HUDEP-2 (cell line): ENCODE measurements at regions not wholly inside any gene's neighbourhood (a gene's known extent, or its start where the extent isn't known, plus 50 kb on each side); places are given as distances from the start of the nearest gene placed in this dataset.
"Not testable (repeated sequence)": the region's sequence is repeated elsewhere in the genome, so short reads cannot be mapped to it uniquely, and the experiment has no call there.

Experiments used
- DNase-seq, 76 experiments: peaks; one replicate each; lab custom pipeline; 2025; ENCODE audit not compliant: unreplicated experiment in 76 of 76; lab: John Stamatoyannopoulos, UW

DNA sequence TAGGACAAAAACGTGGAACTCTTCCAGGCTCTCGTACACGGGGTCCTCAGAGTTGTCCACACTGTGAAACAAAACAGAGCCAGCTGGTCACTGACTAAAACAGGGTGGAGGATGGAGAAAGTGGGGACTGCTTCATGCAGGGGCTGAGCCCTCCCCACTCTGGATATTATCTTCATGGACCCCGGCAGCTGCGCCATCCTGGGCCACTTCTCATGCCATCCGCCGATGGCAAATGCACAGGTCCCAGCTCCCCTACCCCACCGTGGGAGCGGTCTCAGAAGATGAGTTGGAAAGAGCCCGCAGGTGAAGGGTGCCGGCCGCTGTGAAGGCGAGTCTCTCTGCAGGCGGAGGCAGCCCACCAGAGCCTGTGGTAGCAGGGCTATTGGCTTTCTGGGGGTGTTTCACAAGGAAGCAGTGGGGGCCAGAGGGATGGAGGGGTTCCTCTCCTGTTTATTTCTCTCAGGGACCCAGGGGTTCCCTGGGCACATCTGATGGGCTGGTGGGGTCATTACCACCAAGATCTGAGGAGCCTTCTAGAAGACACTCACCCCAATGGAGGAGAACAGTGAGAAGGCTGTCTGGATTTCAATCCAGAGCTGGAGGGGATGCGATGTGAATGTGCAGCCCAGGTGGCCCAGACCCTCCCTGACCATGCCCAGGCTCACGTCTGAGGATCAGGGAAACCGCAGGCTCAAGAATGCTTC is 177.3 kb downstream of the KLF13 start:
- DNase-seq, result no peak

DNA sequence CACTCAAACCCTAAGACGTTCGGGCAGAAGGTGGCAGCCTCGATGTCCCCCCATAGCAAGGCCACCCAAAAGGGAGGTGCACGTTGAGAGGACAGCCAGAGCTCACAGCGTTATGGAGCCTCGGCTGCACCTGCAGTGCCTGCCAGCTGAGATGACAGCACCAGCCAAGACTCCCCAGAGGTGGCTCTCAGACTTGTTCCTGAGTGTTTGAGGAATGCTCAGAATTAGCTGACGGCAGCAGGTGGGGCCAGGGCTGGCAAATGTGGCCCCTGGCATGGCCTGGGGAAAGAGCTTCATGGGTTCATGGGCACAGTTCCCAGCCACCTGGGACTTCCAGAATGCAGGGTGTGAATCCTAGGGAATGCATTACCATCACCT is 177.8 kb downstream of the KLF13 start:
- DNase-seq, result no peak

DNA sequence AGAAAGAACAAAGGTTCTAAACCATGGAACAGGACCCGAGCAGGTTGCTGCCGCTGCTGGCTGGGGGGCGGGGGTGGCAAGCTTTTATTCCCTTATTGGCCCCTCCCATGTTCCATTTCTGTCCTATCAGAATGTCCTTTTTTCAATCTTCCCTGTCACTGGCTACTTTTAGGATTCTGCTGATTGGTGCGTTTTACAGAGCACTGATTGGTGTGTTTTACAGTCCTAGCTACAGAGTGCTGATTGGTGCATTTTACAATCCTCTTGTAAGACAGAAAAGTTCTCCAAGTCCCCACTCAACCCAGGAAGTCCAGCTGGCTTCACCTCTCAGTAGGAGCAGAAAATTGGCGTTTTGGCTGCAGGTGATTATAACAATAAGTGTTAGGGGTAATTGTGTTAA is 180.9 kb downstream of the KLF13 start:
- not testable (repeated sequence) for DNase-seq

DNA sequence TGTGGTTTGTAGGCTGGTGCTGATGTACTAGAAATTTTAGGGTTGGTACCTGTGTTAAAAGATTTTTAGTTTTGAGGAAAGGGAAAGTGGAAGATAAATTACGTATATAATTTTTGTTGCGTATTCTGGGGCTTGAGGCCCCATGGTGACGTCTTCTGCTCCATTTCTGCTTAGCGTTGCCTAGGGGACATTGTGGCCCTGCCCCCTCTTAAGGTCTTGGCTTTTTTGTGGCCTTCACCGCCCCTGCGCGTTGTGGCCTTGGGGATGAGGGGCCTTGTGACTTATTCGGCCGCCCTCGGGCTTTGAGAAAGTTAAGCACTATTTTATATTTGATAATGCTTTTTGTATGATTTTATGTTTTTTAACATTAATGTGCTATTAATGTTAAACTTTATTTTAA is 182.0 kb downstream of the KLF13 start:
- DNase-seq, result no peak

DNA sequence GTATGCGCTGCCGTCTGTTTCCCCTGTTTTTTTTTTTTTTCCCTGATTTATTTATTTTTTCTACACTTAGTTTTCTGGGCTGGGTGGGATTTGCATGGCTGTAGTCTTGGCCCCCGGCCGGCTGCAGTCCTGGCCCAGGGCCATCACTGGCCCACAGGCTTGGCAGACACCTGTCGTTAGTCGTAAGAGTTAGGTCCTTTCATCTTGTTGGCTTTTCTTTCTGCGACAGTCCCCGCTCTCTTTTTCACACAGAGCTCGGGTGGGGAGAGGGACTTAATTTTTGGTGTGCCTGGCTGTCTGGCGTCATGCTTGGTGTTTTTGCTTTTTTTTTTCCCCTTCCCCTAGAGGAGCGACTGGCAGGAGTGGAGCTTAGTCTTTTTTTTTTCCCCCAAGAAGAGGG is 183.4 kb downstream of the KLF13 start:
- DNase-seq, result no peak

DNA sequence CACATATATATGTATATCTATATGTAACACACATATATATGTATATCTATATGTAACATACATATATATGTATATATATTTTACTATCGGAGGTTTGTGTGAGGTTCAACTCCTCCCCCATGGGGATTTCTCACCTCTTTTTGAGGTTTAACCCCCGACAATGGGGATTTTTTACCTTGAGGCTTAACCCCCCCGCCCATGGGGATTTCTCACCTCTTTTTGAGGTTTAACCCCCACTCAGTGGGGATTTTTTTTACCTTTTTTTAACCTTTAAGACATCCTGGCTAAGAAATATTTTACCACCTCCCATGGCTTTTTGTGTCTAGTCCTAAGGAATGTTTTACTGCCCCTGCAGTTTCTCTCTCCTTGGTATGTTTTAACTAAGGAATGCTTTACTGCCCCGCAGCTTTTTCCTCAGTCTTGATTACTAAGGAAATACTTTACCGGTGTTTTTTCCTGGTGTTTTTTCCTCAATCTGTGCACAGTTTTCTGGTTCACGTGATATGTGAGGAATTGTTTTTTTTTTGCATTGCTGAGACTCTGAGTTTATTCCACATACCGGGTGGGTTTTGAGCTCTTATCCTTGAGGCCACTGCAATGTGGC is 185.2 kb downstream of the KLF13 start:
- no peak for DNase-seq

DNA sequence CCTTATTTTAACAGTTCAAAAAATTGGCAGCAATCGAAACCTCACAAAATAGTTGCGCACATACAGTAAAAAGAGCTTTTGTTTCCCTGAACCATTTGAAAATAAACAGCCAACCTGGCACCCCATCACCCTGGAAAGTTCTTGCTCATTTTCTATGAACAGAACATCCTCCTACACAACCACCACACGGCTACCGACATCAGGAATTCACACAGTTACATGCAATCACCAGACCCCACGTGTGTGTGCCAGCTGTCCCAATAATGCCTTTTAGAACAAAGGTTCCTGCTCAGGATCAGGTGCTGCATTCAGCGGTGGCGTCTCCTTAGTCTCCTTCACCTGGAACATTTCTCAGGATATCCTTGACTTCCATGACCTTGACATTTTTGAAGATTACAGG is 186.5 kb downstream of the KLF13 start:
- no peak for DNase-seq

DNA sequence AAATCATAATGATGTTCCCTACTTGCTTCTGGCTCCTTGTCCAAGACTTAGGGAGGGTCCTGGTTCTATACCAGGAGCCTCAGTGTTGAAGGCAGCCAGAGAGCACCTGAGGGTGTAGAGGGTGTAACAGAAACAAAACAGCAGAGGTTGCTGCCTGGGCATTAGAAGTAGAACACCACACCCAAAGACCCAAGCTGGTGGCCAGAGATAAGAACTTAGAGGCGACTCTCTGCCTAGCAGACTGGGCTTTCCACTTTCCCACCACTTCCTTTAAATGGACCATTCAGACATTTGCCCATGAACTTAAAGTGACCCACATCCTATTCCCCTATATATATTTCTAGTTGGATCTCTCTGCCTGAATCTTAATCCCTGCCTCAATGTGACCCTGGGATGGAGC is 189.8 kb downstream of the KLF13 start:
- peak in 72 of 76 experiments; percentile 23 to 85 (median 64) for DNase-seq

DNA sequence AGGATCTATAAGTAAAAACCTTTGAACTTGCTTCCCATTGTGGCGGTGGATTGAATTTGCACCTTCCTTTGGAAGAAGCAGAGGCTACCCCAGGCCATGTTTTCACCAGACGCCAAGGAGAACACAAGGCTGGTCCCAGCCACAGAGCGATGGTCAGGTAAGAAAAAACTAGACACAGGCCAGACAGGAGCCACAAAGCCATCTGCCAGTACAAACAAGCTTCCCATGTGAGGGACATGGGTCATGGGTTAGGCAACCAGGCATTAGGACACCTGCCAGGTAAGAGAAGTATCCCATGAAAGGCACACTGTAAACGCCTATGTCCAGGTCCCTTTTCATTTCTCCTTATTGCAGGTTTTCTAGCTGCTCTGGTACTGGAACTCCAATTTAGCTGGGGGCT is 190.2 kb downstream of the KLF13 start:
- DNase-seq, result peak in 1 of 76 experiments; percentile 57

DNA sequence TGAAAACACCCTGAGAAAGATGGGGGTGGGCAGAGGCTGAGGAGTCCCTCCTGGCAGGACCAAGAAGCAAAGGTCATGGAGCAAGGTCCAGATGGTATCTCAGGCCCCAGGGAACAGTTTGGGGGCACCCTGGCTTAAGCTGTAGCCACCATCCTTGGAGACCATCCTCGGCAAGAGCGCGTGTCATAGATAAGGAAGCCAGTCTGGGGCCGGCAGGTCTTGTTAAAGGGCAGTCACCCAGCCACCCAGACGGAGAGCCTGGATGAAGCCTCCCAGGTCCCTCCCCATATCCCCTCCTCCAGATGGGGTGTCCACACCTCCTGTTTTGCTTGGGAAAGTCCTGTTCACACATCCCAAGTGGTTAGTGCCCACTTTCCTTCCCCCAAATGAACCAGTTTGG is 191.1 kb downstream of the KLF13 start:
- no peak for DNase-seq

DNA sequence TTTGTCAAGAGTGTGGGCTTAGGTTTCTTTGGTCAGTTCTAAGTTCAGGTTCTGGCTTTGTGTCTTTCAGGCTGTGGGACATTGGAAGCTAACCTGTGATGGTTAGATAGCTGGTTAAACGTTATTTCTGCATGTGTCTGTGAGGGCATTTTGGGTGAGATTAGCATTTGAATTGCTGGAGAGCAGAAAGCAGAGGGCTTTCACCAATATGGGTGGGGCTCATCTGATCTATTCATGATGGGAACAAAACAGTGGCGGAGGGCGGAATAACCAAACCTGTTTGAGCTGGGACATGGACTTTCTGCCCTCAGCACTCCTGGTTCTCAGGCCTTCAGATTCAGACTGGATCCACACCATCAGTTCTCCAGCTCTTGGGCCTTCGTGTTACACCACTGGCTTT is 195.4 kb downstream of the KLF13 start:
- DNase-seq, result peak in 7 of 76 experiments; percentile 5 to 22 (median 16)

DNA sequence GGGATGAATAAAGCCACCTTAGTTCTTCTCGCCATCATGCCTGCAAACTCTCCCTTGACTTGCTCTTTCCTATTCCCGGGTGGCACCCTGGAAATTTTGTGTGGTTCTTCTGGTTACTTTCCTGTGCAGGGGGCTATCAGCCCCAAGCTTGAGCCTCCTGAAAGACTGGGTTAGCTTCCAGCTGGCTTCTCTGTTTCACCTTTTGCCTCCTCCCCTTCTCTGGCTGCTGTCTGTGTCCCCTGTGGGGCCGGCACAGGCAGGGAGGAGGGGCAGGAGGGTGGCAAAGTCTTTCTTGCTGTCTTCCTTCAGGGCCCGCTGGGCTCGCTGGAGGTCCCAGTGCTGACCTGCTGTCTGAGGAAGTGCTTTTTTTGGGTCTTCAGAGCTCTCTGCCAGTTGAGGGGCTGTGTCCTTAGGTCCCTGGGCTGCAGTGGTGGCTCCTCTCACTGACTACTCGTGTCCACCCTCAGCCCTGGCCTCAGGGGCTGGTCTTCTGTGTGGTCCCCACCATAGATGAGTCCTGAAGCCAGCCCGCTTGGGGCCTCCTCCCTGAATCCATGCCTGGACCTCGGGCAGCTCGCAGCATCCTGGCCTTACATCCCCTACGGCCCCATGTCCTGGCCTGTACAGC is 196.5 kb downstream of the KLF13 start:
- no peak for DNase-seq

DNA sequence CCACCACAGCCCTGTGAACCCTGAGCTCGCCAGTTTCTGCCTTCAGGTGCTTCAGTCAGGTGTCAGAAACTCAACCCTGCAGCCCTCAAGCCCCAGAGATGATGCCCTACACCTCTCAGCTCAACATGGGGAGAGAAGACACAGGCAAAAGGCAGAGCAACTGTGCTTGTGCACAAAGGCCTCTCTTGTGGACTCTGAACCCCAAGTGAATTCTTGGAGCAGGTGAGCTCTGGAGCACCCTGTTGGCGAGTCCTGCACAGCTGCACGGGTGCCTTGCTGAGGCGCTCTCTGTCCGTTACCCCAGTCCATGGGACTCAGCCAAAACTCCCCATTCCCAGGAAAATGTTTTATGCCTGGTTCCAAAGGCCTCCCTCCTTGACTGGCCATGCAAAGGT is 197.0 kb downstream of the KLF13 start:
- no peak for DNase-seq

DNA sequence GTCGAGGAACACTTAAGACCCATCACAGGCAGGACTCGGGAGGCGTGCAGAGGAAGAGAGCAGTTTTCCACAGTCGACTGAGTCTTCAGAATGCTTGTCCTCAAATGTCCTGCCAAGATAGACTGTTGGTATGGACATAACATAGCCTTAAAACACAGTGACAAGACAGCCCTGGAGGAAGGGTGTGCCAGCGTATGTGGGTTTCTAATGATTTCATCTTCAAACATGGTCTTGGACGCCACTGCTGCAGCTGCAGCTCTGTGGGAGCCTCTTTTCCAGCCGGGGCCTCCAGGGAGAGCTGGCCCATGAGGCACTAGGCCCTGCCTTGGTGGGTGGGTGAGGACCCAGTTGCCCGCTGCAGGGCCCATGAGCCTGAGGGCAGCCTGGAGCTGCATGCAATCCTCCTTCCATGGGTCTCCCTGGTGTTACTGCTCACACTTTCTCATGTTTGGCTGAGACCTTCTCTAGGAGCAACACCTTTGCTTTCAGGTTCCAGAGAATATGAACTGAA is 198.6 kb downstream of the KLF13 start:
- no peak for DNase-seq

DNA sequence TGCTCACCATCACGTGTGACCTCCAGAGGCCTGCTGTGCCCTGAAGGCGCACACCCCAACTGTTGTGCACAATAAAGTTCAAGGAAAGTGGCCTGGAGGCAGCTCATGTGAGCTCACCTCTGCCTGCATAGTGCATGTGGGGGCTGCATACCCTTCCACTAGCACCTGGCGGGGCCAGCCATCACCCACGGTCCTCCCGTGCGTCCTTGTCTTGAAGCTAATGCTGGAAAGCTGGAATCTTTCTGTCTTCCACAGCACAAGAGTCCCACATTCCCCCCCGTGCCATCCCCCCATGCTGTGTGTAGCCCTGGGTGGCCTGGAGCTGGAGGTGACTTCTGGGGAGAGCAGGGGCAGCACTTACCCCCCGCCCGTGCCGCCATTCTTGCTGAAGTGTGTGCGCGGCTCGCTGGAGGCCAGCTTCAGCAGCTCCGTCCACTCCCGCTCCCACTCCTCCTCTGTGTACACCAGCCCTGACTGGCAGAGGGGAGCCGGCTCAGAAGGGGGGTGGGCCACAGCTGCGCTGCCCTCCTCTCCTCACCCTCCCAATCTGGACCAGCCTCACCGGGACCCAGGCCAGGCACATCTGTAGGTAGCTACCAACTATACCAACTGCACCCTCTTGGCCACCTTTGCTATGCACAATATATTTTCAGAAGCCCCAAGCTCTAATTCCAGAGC is 199.5 kb downstream of the KLF13 start:
- DNase-seq, result no peak

DNA sequence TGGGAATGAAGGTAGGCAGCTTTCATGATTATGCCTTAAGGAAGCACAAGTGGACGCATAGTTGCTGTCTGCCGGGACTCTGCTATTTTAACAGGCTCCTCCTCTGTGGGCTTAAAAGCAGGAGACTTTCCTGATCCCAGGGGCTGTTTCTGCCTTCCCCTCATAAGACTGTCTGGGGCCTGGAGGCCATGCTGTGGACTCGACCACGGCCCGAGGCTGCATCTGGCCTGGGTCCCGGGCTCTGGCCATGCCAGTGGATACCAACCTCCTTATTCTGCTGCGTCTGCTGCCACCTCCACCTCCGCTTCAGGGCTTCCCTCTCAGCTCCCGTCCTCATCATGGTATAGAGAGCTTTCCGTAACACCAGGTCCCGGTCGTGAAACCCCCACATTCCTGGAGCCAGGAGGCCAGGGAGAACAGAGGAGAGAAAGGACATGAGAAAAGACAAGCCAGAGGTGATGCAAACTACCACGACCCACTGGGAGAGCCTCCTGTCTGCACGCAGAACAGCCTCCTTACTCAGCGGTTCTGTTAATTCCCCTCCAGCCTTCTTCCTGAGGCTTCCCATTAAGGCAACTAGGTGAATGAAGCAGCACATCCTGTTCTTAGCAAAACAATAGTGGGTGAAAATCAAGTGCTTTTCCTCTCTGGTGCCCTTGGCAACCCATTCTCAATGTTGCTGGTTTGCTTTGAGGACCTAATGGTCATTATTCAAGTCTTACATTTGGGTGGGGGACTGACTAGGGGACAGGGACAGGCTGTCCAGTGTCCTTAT is 200.5 kb downstream of the KLF13 start:
- DNase-seq, result no peak

DNA sequence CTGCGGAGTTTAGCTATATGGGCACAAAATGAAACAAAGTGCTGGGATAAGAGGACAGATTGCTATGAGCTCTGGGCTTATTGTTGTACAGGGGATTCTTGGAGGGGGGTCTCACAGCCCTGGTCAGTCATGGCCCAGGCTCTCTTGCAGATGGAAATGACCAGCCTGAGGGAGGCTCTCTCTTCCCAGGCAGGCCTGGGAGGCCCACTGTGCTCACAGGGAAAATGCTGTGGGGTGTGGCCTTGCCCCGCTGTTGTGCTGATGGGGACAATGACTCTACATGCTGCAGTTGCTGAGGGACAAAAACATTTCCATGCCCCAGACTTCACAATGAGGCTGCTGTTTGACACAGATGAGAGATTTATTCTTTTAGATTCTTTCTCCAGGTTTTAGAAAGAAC is 202.2 kb downstream of the KLF13 start:
- no peak for DNase-seq

DNA sequence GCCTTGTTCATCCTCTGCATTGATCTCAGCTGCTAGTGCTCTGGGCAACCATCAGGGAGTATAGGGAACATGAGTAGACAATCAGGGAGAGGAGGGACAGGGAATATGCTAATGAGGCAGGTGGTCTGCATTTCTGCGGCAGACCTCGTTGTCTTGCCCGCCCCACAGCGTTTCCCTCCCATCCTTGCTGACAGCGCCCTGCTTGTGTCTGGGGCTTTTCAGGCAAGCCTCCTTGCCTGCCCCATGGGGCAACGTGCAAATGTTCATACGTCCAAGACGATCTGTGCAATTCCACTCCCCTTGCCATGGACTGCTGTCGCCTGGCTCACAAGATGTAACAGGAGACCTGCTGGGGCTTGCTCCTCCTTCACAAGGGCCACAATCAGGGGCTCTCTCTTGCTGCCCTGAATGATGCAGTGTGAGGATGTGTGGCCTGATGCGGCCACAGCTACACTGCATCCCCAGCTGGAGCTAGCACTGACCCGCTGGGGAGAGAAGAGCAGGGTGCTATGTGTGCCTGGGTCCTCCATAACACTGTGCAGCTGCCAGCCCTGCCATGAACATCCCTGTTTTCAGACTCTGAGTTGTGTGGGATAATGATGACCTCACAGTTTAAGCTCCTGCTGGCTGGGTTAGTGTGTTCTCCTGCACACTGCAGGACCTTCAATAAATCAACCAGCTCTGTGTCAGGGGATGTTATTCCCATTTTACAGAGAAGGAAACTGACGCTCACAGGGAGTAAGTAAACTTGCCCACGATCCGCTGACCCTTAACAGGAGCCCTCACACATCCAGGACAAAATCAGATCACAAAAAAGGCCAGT is 211.3 kb downstream of the KLF13 start:
- no peak for DNase-seq

DNA sequence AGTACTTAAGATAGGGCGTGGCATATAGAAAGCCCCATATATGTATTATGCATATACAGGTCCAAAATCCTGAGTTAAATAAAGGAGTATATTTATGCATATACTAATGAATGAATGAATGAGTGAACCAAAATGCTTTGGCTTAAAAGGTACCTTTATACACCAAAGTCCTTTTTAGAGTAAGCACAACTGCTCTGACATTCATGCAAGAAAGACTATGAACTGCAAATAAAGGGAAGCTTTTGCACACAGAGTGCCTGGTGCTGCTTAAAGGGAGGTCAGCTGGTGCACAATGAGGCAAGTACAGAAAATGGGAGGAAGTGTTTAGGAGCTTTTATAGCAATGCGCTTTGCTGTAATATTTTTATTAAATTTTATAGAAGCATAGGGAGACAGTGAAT is 214.0 kb downstream of the KLF13 start:
- DNase-seq, result no peak

DNA sequence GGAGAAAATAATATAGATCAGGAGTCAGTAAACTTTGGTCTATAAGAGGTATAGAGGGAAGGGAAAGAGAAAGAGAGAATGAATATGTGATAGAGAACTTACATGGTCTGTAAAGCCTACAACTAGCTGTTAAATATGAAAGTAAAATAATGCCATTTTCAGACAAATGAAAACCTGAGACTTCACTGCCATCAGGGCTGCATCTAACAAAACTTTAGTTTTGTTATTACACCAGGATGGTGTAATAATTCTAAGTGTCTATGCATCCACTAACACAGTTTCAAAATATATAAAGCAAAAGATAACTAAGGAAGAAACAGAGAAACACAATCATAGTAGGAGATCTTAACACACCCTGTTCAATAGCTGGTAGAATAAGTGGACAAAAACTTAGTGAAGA is 217.7 kb downstream of the KLF13 start:
- no peak for DNase-seq
